Activated CD8-positive, alpha-beta T cell treated with anti-CD3 and anti-CD28 coated beads, Interleukin-2, amount 10 ng/mL, durations not matched to agents 7 days and 5 days (primary cell): ENCODE measurements at regions not wholly inside any gene's neighbourhood (a gene's known extent, or its start where the extent isn't known, plus 50 kb on each side); places are given as distances from the start of the nearest gene placed in this dataset.

Experiments used
- ATAC-seq: fragments of 150-1000 bp; cut with Tn5 transposase; one replicate; pipeline ENCODE4 v1.10.0; 2021; ENCODE audit warnings: moderate library complexity
- CTCF ChIA-PET: fragments of 350-600 bp; sonication (Branson Sonifier 250); formaldehyde crosslinking; loops from one replicate; lab custom pipeline; 2021; ENCODE audit warnings: antibody characterized with exemption; lab: Charles Lee
- POLR2A ChIA-PET: fragments of 350-600 bp; sonication (Branson Sonifier 250); formaldehyde crosslinking; loops from one replicate; lab custom pipeline; 2021; ENCODE audit warnings: antibody characterized with exemption; lab: Charles Lee
- DNase-seq: peaks from one replicate; pipeline ENCODE4 v3.0.0-alpha.2; 2020
- H3K27ac Mint-ChIP-seq: one replicate; pipeline ENCODE4 v1.8.0; 2021; ENCODE audit warnings: mild to moderate bottlenecking, mixed read lengths
- H3K27me3 Mint-ChIP-seq: one replicate; pipeline ENCODE4 v1.8.0; 2021; ENCODE audit warnings: low read depth, mixed read lengths
- H3K36me3 Mint-ChIP-seq: one replicate; pipeline ENCODE4 v1.8.0; 2021; ENCODE audit warnings: low read depth, mixed read lengths
- H3K4me1 Mint-ChIP-seq: one replicate; pipeline ENCODE4 v1.8.0; 2021; ENCODE audit warnings: low read depth, mixed read lengths
- H3K4me3 Mint-ChIP-seq: one replicate; pipeline ENCODE4 v1.8.0; 2021; ENCODE audit warnings: mild to moderate bottlenecking, mixed read lengths
- H3K9me3 Mint-ChIP-seq: one replicate; pipeline ENCODE4 v1.8.0; 2022; ENCODE audit warnings: mixed read lengths; ENCODE audit not compliant: insufficient read depth

- no peaks in the 10 kb centered on the region for H3K27me3 Mint-ChIP-seq
- H3K36me3 Mint-ChIP-seq = no peaks in the 10 kb centered on the region
- DNase-seq = no peak
- ATAC-seq = no peak
- no peaks in the 10 kb centered on the region for H3K4me1 Mint-ChIP-seq
- POLR2A ChIA-PET = no interaction called here
- H3K9me3 Mint-ChIP-seq = no peaks in the 10 kb centered on the region
- no peak overlapping the region for H3K4me3 Mint-ChIP-seq
- CTCF ChIA-PET = no interaction called here
- no peak overlapping the region for H3K27ac Mint-ChIP-seq
Measured at GRCh38 chr16:8519179-8519578, 71.1 kb downstream of the TMEM114 start.

- Mint-ChIP-seq H3K27me3 (no peaks in the 10 kb centered on the region), H3K9me3 (no peaks in the 10 kb centered on the region), H3K4me1 (no peaks in the 10 kb centered on the region), H3K4me3 (no peak overlapping the region), H3K27ac (no peak overlapping the region), H3K36me3 (no peaks in the 10 kb centered on the region)
- DNase-seq (no peak), ATAC-seq (no peak)
- CTCF ChIA-PET = no interaction called here
- POLR2A ChIA-PET = no interaction called here
Measured at GRCh38 chr16:8517280-8517679, 73.0 kb downstream of the TMEM114 start.

- ATAC-seq = no peak
- CTCF ChIA-PET = no interaction called here
- Mint-ChIP-seq H3K36me3 (no peaks in the 10 kb centered on the region), H3K27ac (no peak overlapping the region), H3K9me3 (no peaks in the 10 kb centered on the region), H3K4me3 (no peak overlapping the region), H3K27me3 (no peaks in the 10 kb centered on the region), H3K4me1 (no peaks in the 10 kb centered on the region)
- DNase-seq = no peak
- POLR2A ChIA-PET = no interaction called here
Measured at GRCh38 chr16:8516471-8516870, 73.8 kb downstream of the TMEM114 start.

GRCh38 chr16:8512941-8513624, 77.2 kb downstream of the TMEM114 start:
- no peak overlapping the region for H3K4me3 Mint-ChIP-seq
- no peaks in the 10 kb centered on the region for H3K36me3 Mint-ChIP-seq
- ATAC-seq = no peak
- no peak overlapping the region for H3K27ac Mint-ChIP-seq
- H3K4me1 Mint-ChIP-seq = no peaks in the 10 kb centered on the region
- H3K27me3 Mint-ChIP-seq = no peaks in the 10 kb centered on the region
- no peaks in the 10 kb centered on the region for H3K9me3 Mint-ChIP-seq
- CTCF ChIA-PET = no interaction called here
- no peak for DNase-seq
- POLR2A ChIA-PET = no interaction called here

GRCh38 chr16:8511464-8511863, 78.8 kb downstream of the TMEM114 start:
- Mint-ChIP-seq H3K27me3 (no peaks in the 10 kb centered on the region), H3K36me3 (no peaks in the 10 kb centered on the region), H3K4me3 (no peak overlapping the region), H3K4me1 (no peaks in the 10 kb centered on the region), H3K27ac (no peak overlapping the region), H3K9me3 (no peaks in the 10 kb centered on the region)
- DNase-seq (no peak), ATAC-seq (no peak)
- POLR2A ChIA-PET = no interaction called here
- CTCF ChIA-PET = no interaction called here

- CTCF ChIA-PET = no interaction called here
- no peaks in the 10 kb centered on the region for H3K9me3 Mint-ChIP-seq
- DNase-seq (no peak), ATAC-seq (no peak)
- POLR2A ChIA-PET = no interaction called here
- H3K4me1 Mint-ChIP-seq = no peaks in the 10 kb centered on the region
- no peaks in the 10 kb centered on the region for H3K36me3 Mint-ChIP-seq
- H3K27ac Mint-ChIP-seq = no peak overlapping the region
- no peak overlapping the region for H3K4me3 Mint-ChIP-seq
- H3K27me3 Mint-ChIP-seq = no peaks in the 10 kb centered on the region
Measured at GRCh38 chr16:8510160-8510559, 80.2 kb downstream of the TMEM114 start.

GRCh38 chr16:8505327-8505991, 84.9 kb downstream of the TMEM114 start:
- no peak overlapping the region for H3K27ac Mint-ChIP-seq
- DNase-seq (no peak), ATAC-seq (no peak)
- peaks cover 3% of the 10 kb centered on the region for H3K27me3 Mint-ChIP-seq
- H3K36me3 Mint-ChIP-seq = no peaks in the 10 kb centered on the region
- H3K9me3 Mint-ChIP-seq = no peaks in the 10 kb centered on the region
- CTCF ChIA-PET = no interaction called here
- no peak overlapping the region for H3K4me3 Mint-ChIP-seq
- POLR2A ChIA-PET = no interaction called here
- no peaks in the 10 kb centered on the region for H3K4me1 Mint-ChIP-seq

GRCh38 chr16:8502446-8502845, 87.9 kb downstream of the TMEM114 start:
- CTCF ChIA-PET = no interaction called here
- POLR2A ChIA-PET = no interaction called here
- no peak for DNase-seq
- Mint-ChIP-seq H3K4me3 (no peak overlapping the region), H3K9me3 (no peaks in the 10 kb centered on the region), H3K36me3 (no peaks in the 10 kb centered on the region), H3K4me1 (no peaks in the 10 kb centered on the region), H3K27ac (no peak overlapping the region), H3K27me3 (peaks cover 3% of the 10 kb centered on the region)
- no peak for ATAC-seq

- Mint-ChIP-seq H3K27ac (no peak overlapping the region), H3K27me3 (peaks cover 3% of the 10 kb centered on the region), H3K36me3 (no peaks in the 10 kb centered on the region), H3K4me3 (no peak overlapping the region), H3K4me1 (no peaks in the 10 kb centered on the region), H3K9me3 (no peaks in the 10 kb centered on the region)
- ChIA-PET POLR2A (no interaction called here), CTCF (no interaction called here)
- DNase-seq = no peak
- no peak for ATAC-seq
Measured at GRCh38 chr16:8500351-8500750, 90.0 kb downstream of the TMEM114 start.

- H3K4me3 Mint-ChIP-seq = no peak overlapping the region
- ATAC-seq (no peak), DNase-seq (no peak)
- H3K27ac Mint-ChIP-seq = no peak overlapping the region
- ChIA-PET POLR2A (no interaction called here), CTCF (no interaction called here)
- H3K9me3 Mint-ChIP-seq = no peaks in the 10 kb centered on the region
- no peaks in the 10 kb centered on the region for H3K36me3 Mint-ChIP-seq
- H3K27me3 Mint-ChIP-seq = no peaks in the 10 kb centered on the region
- no peaks in the 10 kb centered on the region for H3K4me1 Mint-ChIP-seq
Measured at GRCh38 chr16:8496364-8496763, 93.9 kb downstream of the TMEM114 start.

GRCh38 chr16:8493972-8494371, 96.3 kb downstream of the TMEM114 start:
- Mint-ChIP-seq H3K9me3 (no peaks in the 10 kb centered on the region), H3K36me3 (no peaks in the 10 kb centered on the region), H3K4me1 (no peaks in the 10 kb centered on the region), H3K27ac (no peak overlapping the region), H3K4me3 (no peak overlapping the region), H3K27me3 (no peaks in the 10 kb centered on the region)
- DNase-seq = no peak
- CTCF ChIA-PET = no interaction called here
- ATAC-seq = no peak
- POLR2A ChIA-PET = no interaction called here

- Mint-ChIP-seq H3K27ac (no peak overlapping the region), H3K36me3 (no peaks in the 10 kb centered on the region), H3K4me3 (no peak overlapping the region), H3K9me3 (no peaks in the 10 kb centered on the region), H3K4me1 (no peaks in the 10 kb centered on the region), H3K27me3 (no peaks in the 10 kb centered on the region)
- ChIA-PET CTCF (no interaction called here), POLR2A (no interaction called here)
- no peak for ATAC-seq
- no peak for DNase-seq
Measured at GRCh38 chr16:8492690-8493089, 97.6 kb downstream of the TMEM114 start.

- DNase-seq (no peak), ATAC-seq (no peak)
- Mint-ChIP-seq H3K36me3 (no peaks in the 10 kb centered on the region), H3K9me3 (no peaks in the 10 kb centered on the region), H3K4me1 (no peaks in the 10 kb centered on the region), H3K27me3 (no peaks in the 10 kb centered on the region), H3K4me3 (no peak overlapping the region), H3K27ac (no peak overlapping the region)
- POLR2A ChIA-PET = no interaction called here
- CTCF ChIA-PET = no interaction called here
Measured at GRCh38 chr16:8489580-8489979, 100.7 kb downstream of the TMEM114 start.
